Fibroblast of lung (primary cell): ENCODE measurements at regions not wholly inside any gene's neighbourhood (a gene's known extent, or its start where the extent isn't known, plus 50 kb on each side); places are given as distances from the start of the nearest gene placed in this dataset.

ENCODE experiments used
- EZH2 ChIP-seq: IDR thresholded peaks from 2 replicates; pipeline ENCODE4 v1.5.1; 2012; ENCODE audit warnings: low read length, control low read depth, mild to moderate bottlenecking; ENCODE audit errors: missing control alignments
- TF ChIP-seq, protein P1 (sequence below), 2 donors: IDR thresholded peaks in 1 of 2; conservative IDR thresholded peaks in 1 of 2; 1 replicate in 1 of 2; 2 replicates in 1 of 2; pipeline ENCODE4 v1.5.1; 2011 to 2012; ENCODE audit warnings: low read length in 2 of 2, control low read depth in 1 of 2, inconsistent platforms in 1 of 2, low read depth in 1 of 2, mild to moderate bottlenecking in 1 of 2

DNA sequence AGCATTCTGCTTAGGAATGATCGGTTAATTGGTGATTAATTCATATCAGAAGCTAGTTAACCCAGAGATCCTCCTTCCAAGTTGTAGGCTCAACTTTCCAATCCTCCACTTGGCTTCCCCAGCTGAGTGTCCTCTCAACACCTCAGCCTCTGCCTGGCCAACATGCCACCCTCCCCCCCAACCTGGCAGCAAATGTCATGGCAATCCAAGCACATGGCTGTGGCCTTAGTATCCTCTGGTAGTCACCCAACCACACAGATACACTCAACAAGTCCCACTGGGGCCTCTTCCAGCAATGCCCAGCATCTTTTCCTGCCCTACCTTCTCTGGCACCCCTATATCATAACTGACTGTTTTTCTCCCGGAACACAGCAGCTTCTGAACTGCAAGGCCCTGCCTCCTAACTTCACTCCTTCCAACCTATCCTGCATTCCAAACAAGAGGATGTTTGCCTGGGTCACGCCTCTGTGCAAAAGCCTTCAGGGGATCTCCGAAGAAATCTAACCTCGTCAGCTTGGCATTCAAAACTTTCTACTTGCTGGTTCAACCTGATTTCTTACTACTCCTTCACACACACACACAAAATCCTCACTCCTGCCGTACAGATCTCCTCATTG, 195.0 kb downstream of the CYP26B1 start:
- no peak for TF ChIP-seq EZH2
- TF ChIP-seq, protein P1, sequence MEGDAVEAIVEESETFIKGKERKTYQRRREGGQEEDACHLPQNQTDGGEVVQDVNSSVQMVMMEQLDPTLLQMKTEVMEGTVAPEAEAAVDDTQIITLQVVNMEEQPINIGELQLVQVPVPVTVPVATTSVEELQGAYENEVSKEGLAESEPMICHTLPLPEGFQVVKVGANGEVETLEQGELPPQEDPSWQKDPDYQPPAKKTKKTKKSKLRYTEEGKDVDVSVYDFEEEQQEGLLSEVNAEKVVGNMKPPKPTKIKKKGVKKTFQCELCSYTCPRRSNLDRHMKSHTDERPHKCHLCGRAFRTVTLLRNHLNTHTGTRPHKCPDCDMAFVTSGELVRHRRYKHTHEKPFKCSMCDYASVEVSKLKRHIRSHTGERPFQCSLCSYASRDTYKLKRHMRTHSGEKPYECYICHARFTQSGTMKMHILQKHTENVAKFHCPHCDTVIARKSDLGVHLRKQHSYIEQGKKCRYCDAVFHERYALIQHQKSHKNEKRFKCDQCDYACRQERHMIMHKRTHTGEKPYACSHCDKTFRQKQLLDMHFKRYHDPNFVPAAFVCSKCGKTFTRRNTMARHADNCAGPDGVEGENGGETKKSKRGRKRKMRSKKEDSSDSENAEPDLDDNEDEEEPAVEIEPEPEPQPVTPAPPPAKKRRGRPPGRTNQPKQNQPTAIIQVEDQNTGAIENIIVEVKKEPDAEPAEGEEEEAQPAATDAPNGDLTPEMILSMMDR (conservative IDR thresholded peaks at IDR 0.05 in 1 of 2, IDR thresholded peaks at IDR 0.05 in 1 of 2; ENCODE audit: low read depth in 1 of 2, low read length in 2 of 2), result no peak
